GM19397 (cell line): ENCODE measurements at regions not wholly inside any gene's neighbourhood (a gene's known extent, or its start where the extent isn't known, plus 50 kb on each side); places are given as distances from the start of the nearest gene placed in this dataset.

Experiments
- ATAC-seq: cut with Tn5 transposase; IDR thresholded peaks from one replicate; pipeline ENCODE4 v1.9.1; 2021; ENCODE audit warnings: mild to moderate bottlenecking, moderate library complexity; ENCODE audit not compliant: unreplicated experiment

DNA sequence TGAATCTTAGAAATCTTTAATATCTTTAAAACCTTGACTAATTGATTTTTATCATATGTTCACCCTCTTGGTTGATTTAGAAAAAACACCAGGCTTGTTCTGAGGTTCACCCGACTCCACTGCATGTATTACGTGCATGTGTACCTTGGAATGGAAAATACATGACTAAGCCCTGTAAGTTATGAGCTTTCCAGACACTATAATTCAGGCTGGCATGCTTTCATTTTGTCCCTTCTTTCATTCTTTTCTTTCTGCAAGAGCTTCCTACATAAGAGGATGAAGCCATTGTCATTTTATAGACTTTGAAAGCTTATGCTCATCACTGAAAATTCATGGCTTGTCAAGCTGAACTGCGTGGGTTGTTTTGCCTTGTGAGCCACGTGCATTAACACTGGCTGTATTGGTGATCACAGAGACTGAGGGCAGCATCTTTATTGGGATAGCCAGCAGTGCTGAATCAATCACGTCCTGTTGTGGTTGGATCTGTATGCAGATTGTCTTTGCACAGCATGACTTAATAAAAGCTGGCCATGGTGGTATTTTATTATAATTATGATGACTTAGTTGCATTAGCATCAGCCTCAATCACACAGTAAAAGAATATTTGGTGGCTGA, 141.9 kb downstream of the SLIT2 start:
- ATAC-seq = no peak

- ATAC-seq = no peak
These were observed 142.8 kb downstream of the SLIT2 start for GRCh38 chr4:20394512-20394911.

GRCh38 chr4:20395160-20395773, 143.6 kb downstream of the SLIT2 start:
- no peak for ATAC-seq

DNA sequence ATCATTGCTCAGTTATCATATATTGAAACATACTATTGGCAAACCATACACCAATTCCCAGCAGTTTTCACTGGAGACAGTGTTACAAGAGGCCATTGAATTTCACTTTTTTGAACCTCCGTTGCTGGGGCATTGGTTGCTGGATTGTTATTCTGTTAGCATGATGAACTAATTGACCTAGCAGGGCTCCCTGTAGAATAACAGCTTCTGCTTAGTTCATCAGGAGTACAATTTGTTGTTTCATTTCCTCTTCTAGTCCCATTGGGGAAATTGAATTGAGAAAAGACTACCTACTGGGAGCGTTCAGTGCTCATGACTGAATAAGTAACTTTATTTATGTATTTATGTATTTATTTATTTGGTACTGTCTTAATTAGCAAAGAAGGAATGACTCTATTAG, 151.6 kb downstream of the SLIT2 start:
- no peak for ATAC-seq

DNA sequence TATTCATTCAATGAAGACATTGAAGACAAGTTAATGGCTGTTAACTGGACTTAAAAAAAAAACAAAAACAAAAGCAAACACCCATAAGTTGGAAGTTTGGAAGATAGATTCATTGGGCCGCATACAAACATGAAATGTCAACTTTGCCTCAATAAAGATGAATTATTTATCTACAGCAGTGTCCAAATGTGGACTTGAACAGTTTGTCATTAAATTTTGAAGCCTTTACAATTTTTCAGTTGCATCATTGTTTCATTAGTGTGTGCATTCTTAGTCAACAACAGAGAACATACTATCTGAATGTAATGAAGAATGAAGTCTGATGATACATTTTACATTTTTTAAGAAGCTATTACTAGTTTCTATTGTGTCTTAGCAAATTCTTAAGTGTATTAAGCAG, 152.1 kb downstream of the SLIT2 start:
- ATAC-seq = no peak

- ATAC-seq = no peak
These were observed 156.9 kb downstream of the SLIT2 start for GRCh38 chr4:20408611-20409010.

DNA sequence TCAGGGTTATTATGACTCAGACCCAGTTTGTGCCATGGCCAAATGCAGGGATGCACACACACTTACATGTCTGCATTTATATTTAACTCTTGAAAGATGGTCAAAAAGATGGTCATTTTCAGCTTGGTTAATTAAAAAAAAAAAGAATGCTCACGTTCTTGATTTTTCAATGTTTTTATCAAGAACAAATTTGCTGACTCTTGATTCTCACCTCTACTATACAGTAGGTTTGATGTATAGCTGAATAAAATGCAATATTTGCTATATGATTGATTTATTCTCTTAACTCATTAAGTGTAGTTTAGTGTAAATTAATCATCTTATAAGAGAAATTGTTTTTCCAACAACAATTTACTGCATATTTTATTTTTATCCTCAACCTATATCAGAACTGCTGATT, 160.4 kb downstream of the SLIT2 start:
- no peak for ATAC-seq

DNA sequence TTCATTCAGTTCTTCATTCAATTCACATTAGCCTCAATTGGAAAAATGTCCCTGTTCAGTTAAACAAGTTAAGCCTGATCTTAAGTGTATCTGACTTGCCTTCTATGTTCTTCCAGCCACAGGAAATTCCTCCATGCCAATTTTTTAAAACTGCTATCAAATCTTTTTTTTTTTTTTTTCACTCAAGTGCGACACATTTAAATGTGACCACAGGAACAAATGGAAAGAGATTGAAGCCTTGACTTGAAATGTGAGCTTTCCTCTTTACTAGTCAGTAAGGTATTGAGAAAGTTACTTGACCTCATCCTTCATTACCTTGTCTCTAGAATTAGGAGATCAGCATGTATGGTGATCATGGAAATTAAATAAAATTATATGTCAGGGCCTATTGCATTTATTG, 165.1 kb downstream of the SLIT2 start:
- ATAC-seq = no peak

GRCh38 chr4:20418861-20419451, 167.3 kb downstream of the SLIT2 start:
- peak; percentile 90 for ATAC-seq

DNA sequence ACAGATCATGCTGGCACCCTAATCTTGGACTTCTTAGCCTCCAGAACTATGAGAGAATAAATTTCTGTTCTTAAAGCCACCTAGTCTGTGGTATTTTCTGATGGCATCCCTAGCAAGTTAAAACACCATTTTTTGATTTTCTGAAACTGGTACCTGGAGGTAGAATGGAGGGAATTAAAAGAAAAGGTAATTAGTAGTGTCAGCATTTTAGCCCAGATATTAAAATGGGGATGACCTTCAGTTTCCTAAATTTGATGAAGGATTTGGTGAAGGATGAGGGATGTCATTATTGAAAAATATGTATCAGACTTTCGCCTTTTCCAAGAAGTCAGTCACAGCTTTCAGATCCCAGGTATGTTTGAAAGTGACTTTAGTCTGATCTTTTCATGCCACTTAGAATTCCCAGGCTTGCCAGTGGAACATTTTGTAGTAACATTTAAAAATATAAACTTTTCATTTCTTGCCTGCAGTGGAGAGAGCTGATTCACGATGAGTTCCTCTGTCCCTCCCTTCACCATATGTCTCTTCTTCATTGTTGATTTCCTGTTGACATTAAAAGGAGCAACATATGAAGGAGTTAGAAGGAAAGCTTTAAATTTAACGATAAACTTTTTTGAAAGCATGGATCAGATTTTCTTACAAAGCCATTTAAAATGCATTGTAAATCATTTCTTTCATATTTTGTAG, 169.4 kb downstream of the SLIT2 start:
- no peak for ATAC-seq

- ATAC-seq = no peak
These were observed 169.9 kb downstream of the SLIT2 start for GRCh38 chr4:20421603-20421985.

DNA sequence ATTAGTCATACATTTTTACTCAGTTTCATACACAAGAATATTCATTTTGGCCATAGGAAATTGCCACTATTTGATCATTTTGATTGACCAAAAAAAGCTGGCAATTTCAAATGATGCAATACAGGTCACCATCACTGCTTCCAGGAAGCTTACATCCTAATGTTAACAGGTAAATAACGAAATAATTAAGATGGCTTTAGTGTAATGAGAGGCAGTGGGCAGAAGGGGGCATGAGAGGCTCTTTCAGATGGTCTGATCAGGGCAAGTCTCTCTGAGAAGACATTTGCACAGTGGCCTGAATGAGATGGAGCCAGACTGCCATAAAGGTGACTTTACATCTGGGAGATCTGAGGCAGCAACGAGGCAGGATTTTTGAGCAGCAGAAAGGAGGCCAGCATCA, 170.7 kb downstream of the SLIT2 start:
- peak; percentile 51 for ATAC-seq

DNA sequence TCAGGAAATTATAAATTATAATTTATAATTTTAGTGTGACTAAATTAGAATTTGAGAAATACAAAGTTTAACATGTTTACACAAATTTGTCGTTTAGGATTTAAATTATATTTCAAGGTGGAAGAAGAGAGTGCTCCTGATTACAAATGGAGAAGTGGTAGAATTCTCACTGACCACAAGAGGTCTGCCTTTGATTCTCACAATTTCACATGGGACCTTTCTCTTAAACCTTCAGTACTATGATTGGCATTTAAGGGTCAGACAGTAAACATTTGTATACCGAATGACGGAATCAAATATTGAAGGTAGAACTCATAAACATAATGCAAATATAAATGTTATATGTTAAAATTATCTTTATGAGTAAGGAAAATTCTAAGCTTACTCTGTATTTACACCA, 171.7 kb downstream of the SLIT2 start:
- ATAC-seq = no peak

GRCh38 chr4:20426028-20426427, 174.3 kb downstream of the SLIT2 start:
- ATAC-seq = no peak

DNA sequence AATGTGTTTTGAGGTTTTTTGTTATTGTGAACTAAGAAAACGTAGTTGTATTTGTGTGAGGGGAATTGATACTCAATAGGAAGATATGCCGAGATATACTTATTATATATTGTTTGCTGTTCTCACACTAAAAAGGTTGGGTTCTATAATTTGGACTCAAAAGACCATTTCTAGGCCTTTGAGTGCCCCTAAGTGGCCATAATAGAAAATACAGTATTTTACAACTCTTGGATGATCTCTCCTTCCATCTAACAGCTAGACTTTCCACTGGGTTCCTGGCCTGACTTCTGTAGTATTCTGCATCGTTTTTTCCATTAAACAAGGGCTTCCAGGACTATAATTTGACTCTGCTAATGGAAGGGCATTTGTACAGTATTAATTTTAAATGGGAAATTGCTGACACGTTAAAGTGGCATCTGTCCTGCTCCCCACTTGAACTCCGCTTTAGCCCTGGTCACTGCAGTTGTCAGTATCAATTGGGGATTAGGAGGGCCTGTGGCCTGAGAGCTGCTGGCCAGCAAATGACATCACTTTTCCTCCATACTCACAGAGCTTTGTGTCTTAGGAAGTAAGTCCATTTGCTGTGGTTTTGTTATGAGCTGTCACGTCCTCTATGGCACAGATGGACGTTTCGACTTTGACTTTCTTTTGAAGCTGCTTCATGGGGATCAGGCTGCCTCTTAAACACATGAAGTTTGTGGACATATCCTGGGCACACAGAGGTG, 176.9 kb downstream of the SLIT2 start:
- no peak for ATAC-seq

- no peak for ATAC-seq
These were observed 178.7 kb downstream of the SLIT2 start for GRCh38 chr4:20430259-20430941.

- ATAC-seq = no peak
These were observed 179.8 kb downstream of the SLIT2 start for GRCh38 chr4:20431543-20431951.

GRCh38 chr4:20432088-20432487, 180.4 kb downstream of the SLIT2 start:
- ATAC-seq = no peak

- ATAC-seq = no peak
These were observed 181.5 kb downstream of the SLIT2 start for GRCh38 chr4:20433097-20433705.

GRCh38 chr4:20440170-20440569, 188.5 kb downstream of the SLIT2 start:
- no peak for ATAC-seq
